H1 (cell line): ENCODE measurements at regions not wholly inside any gene's neighbourhood (a gene's known extent, or its start where the extent isn't known, plus 50 kb on each side); places are given as distances from the start of the nearest gene placed in this dataset.

Experiments
- CTCF ChIA-PET: fragments of 300-600 bp; sonication (Branson Sonifier 250); formaldehyde crosslinking; loops from one replicate; lab custom pipeline; 2021; ENCODE audit not compliant: partially characterized antibody; lab: Charles Lee
- POLR2A ChIA-PET: fragments of 300-600 bp; sonication (Branson Sonifier 250); formaldehyde crosslinking; loops from one replicate; lab custom pipeline; 2021; ENCODE audit warnings: inconsistent platforms; ENCODE audit not compliant: partially characterized antibody; lab: Charles Lee
- DNase-seq, 2 experiments: peaks; one replicate each; pipeline versions ENCODE4 v3.0.0 to v3.0.0-alpha.2; 2010 to 2022; ENCODE audit warnings: low spot score in 2 of 2, low read depth in 1 of 2, mixed read lengths in 1 of 2
- FAIRE-seq: peaks from 2 replicates; lab custom pipeline; 2011; peaks lifted over from hg19 to GRCh38; lab: Jason Lieb, UNC
- H2AFZ ChIP-seq: 2 replicates; pipeline ENCODE4 v1.8.1; 2012; ENCODE audit warnings: low read length, inconsistent platforms
- H2AK5ac ChIP-seq: 2 replicates; pipeline ENCODE4 v1.6.1; 2013; ENCODE audit warnings: low read depth, low read length
- H2BK120ac ChIP-seq: replicated peaks from 2 replicates; pipeline ENCODE3; 2013; ENCODE audit warnings: low read depth, low read length, inconsistent platforms
- H2BK12ac ChIP-seq: 2 replicates; pipeline ENCODE4 v1.6.1; 2013; ENCODE audit warnings: low read depth, low read length
- H2BK15ac ChIP-seq: 2 replicates; pipeline ENCODE4 v1.6.1; 2013; ENCODE audit warnings: low read length
- H2BK20ac ChIP-seq: 2 replicates; pipeline ENCODE4 v1.6.1; 2013; ENCODE audit warnings: low read length
- H2BK5ac ChIP-seq: 2 replicates; pipeline ENCODE4 v1.6.1; 2013; ENCODE audit warnings: low read depth, low read length
- H3K14ac ChIP-seq: 2 replicates; pipeline ENCODE4 v1.6.1; 2013; ENCODE audit warnings: inconsistent platforms; ENCODE audit not compliant: insufficient read length
- H3K18ac ChIP-seq: 2 replicates; pipeline ENCODE4 v1.6.1; 2013; ENCODE audit warnings: low read length; ENCODE audit errors: extremely low read depth
- H3K23ac ChIP-seq: 2 replicates; pipeline ENCODE4 v1.6.1; 2013; ENCODE audit warnings: inconsistent platforms; ENCODE audit not compliant: insufficient read length
- H3K23me2 ChIP-seq: 2 replicates; pipeline ENCODE4 v1.6.1; 2013; ENCODE audit warnings: low read depth, low read length
- H3K27ac ChIP-seq: 2 replicates; pipeline ENCODE4 v1.6.1; 2011; ENCODE audit warnings: low read depth, low read length, inconsistent platforms
- H3K27me3 ChIP-seq, 4 experiments: replicated peaks in 1 of 4; 1 replicate in 1 of 4; 2 replicates in 3 of 4; pipeline versions ENCODE4 v1.6.1 to v1.8.1; 2011 to 2013; ENCODE audit warnings: low read length in 3 of 4, mild to moderate bottlenecking in 3 of 4, inconsistent platforms in 2 of 4, mixed read lengths in 2 of 4, moderate library complexity in 1 of 4; ENCODE audit not compliant: control insufficient read depth in 3 of 4, insufficient read depth in 3 of 4; ENCODE audit errors: extremely low read depth in 1 of 4
- H3K36me3 ChIP-seq, 4 experiments: 2 replicates each; pipeline versions ENCODE4 v1.6.1 to v1.8.1; 2011 to 2013; ENCODE audit warnings: mild to moderate bottlenecking in 4 of 4, low read length in 3 of 4, moderate library complexity in 2 of 4, control low read depth in 1 of 4, inconsistent platforms in 1 of 4; ENCODE audit not compliant: insufficient read depth in 4 of 4, control insufficient read depth in 2 of 4
- H3K4ac ChIP-seq: replicated peaks from 2 replicates; pipeline ENCODE3; 2013; ENCODE audit warnings: low read length, low read depth, mixed read lengths, inconsistent platforms; ENCODE audit not compliant: insufficient read length
- H3K4me1 ChIP-seq, 4 experiments: replicated peaks in 1 of 4; 1 replicate in 1 of 4; 2 replicates in 3 of 4; pipeline versions ENCODE4 v1.6.1 to v1.8.1; 2011 to 2013; ENCODE audit warnings: low read length in 3 of 4, inconsistent platforms in 2 of 4, mixed read lengths in 1 of 4; ENCODE audit not compliant: insufficient read depth in 4 of 4, control insufficient read depth in 3 of 4
- H3K4me2 ChIP-seq, 2 experiments: 2 replicates each; pipeline versions ENCODE4 v1.6.1 to v1.8.1; 2011 to 2013; ENCODE audit warnings: low read depth in 2 of 2, low read length in 2 of 2, control low read depth in 1 of 2, inconsistent platforms in 1 of 2, mild to moderate bottlenecking in 1 of 2; ENCODE audit not compliant: insufficient read depth in 1 of 2
- H3K4me3 ChIP-seq, 4 experiments: fragments of 200-600, 300-600 bp in 1 of 4; sonication (generic), shearing (Covaris generic), sonication (Bioruptor Twin) in 1 of 4; 2 replicates each; pipeline versions ENCODE4 v1.5.1 to v1.8.1; 2011 to 2016; ENCODE audit warnings: low read length in 4 of 4, low read depth in 3 of 4, control low read depth in 2 of 4, inconsistent platforms in 2 of 4, mild to moderate bottlenecking in 2 of 4, mixed read lengths in 1 of 4, moderate library complexity in 1 of 4; ENCODE audit not compliant: insufficient read depth in 2 of 4; ENCODE audit errors: extremely low read depth in 1 of 4
- H3K56ac ChIP-seq: replicated peaks from 2 replicates; pipeline ENCODE3; 2013; ENCODE audit warnings: low read depth, mild to moderate bottlenecking, mixed read lengths, low read length, inconsistent platforms; ENCODE audit not compliant: insufficient read length
- H3K79me1 ChIP-seq: 2 replicates; pipeline ENCODE4 v1.6.1; 2013; ENCODE audit warnings: low read depth, low read length, control low read depth
- H3K79me2 ChIP-seq, 2 experiments: 2 replicates each; pipeline versions ENCODE4 v1.6.1 to v1.8.1; 2012 to 2013; ENCODE audit warnings: low read length in 2 of 2, mild to moderate bottlenecking in 2 of 2, inconsistent platforms in 1 of 2; ENCODE audit not compliant: insufficient read depth in 2 of 2, control insufficient read depth in 1 of 2
- H3K9ac ChIP-seq, 4 experiments: replicated peaks in 1 of 4; 1 replicate in 1 of 4; 2 replicates in 3 of 4; pipeline versions ENCODE4 v1.6.1 to v1.8.1; 2011 to 2013; ENCODE audit warnings: low read depth in 3 of 4, low read length in 3 of 4, control low read depth in 2 of 4, mild to moderate bottlenecking in 2 of 4, moderate library complexity in 2 of 4, inconsistent platforms in 1 of 4; ENCODE audit errors: extremely low read depth in 1 of 4
- H3K9me3 ChIP-seq, 2 experiments: 2 replicates each; pipeline versions ENCODE4 v1.6.1 to v1.8.1; 2012 to 2013; ENCODE audit warnings: mild to moderate bottlenecking in 2 of 2, moderate library complexity in 2 of 2, control low read depth in 1 of 2, inconsistent platforms in 1 of 2, low read depth in 1 of 2, low read length in 1 of 2, mixed read lengths in 1 of 2; ENCODE audit not compliant: insufficient read depth in 2 of 2
- H4K20me1 ChIP-seq, 2 experiments: replicated peaks in 1 of 2; 2 replicates each; pipeline versions ENCODE3 to v1.8.1; 2011 to 2013; ENCODE audit warnings: inconsistent platforms in 2 of 2, low read length in 2 of 2, mild to moderate bottlenecking in 1 of 2; ENCODE audit not compliant: insufficient read depth in 2 of 2, control insufficient read depth in 1 of 2
- H4K5ac ChIP-seq: 2 replicates; pipeline ENCODE4 v1.6.1; 2013; ENCODE audit warnings: low read length, low read depth, mixed read lengths, inconsistent platforms; ENCODE audit not compliant: insufficient read length
- H4K8ac ChIP-seq: 2 replicates; pipeline ENCODE4 v1.8.0; 2013; ENCODE audit warnings: mild to moderate bottlenecking, moderate library complexity, low read length, inconsistent platforms; ENCODE audit not compliant: insufficient read depth; ENCODE audit errors: extremely low read depth
- H4K91ac ChIP-seq: replicated peaks from 2 replicates; pipeline ENCODE3; 2013; ENCODE audit warnings: low read length, mixed read lengths, inconsistent platforms; ENCODE audit not compliant: insufficient read length
- JUN ChIP-seq: IDR thresholded peaks from 2 replicates; pipeline ENCODE4 v1.6.1; 2011; ENCODE audit warnings: low read depth, mild to moderate bottlenecking, improper control_type of control experiment, low read length
- KDM1A ChIP-seq: fragments of 200-600, 300-600 bp; sonication (generic); IDR thresholded peaks from 2 replicates; pipeline ENCODE4 v1.7.1; 2016; ENCODE audit warnings: mild to moderate bottlenecking, low read length, borderline replicate concordance
- POLR2A ChIP-seq, 2 experiments: IDR thresholded peaks; 1 replicate in 1 of 2; 2 replicates in 1 of 2; pipeline ENCODE4 v1.6.1; 2011; ENCODE audit warnings: low read depth in 2 of 2, low read length in 2 of 2, mild to moderate bottlenecking in 2 of 2; ENCODE audit errors: control extremely low read depth in 1 of 2
- POLR2AphosphoS5 ChIP-seq: IDR thresholded peaks from 2 replicates; pipeline ENCODE4 v1.6.1; 2011; ENCODE audit warnings: low read depth, low read length
- POU5F1 ChIP-seq: IDR thresholded peaks from 2 replicates; pipeline ENCODE4 v1.6.1; 2011; ENCODE audit warnings: low read depth, mild to moderate bottlenecking, low read length, moderate library complexity
- ZNF274 ChIP-seq: IDR thresholded peaks from 2 replicates; pipeline ENCODE4 v1.7.0; 2012; ENCODE audit warnings: low read length, borderline replicate concordance; ENCODE audit errors: extremely low read depth
- WGBS, 2 experiments: shearing (Covaris generic) in 1 of 2; methylation state at CpG; one replicate each; pipeline versions ENCODE4 v1.1.6 to v1.1.7; 2013 to 2015; ENCODE audit warnings: low lambda C conversion rate in 2 of 2, mixed read lengths in 2 of 2, inconsistent platforms in 1 of 2, low coverage in 1 of 2, missing lambda C conversion rate in 1 of 2; ENCODE audit not compliant: insufficient replicate concordance in 2 of 2, insufficient coverage in 1 of 2, insufficient read length in 1 of 2; ENCODE audit errors: extremely low coverage in 1 of 2, missing lambda C conversion rate in 1 of 2; 5-methylcytosine and 5-hydroxymethylcytosine counted together

GRCh38 chr7:130909881-130910672 is 176.1 kb upstream of the KLF14 start:
- H3K79me2 ChIP-seq = no peaks in the 10 kb centered on the region
- H3K36me3 ChIP-seq = no peaks in the 10 kb centered on the region
- H3K23ac ChIP-seq = no peak overlapping the region
- peak overlapping the region; percentile 51 to 67; a peak in 2 of 4 replicates for H3K4me2 ChIP-seq
- ChIA-PET POLR2A (interaction anchor here (0.7 to 1.7 kb wide), 6 partner anchors 11 to 104 kb away, joined by 3 to 7 read pairs (median 3); no protein-coding TSS in a partner anchor), CTCF (interaction anchor here (1.0 to 1.9 kb wide), 3 partner anchors 11 to 35 kb away, joined by 3 to 7 read pairs (median 3); no protein-coding TSS in a partner anchor)
- H4K91ac ChIP-seq = peak overlapping the region; percentile 8
- no peaks in the 10 kb centered on the region for H3K79me1 ChIP-seq
- no peaks in the 10 kb centered on the region for H3K27me3 ChIP-seq
- 87% methylated on average over 9 of the region's 9 CpGs; no CpG with 5 or more reads in 1 of the 2 experiments for WGBS, 2 experiments
- no peak overlapping the region for H4K5ac ChIP-seq
- H3K4me1 ChIP-seq = peaks cover 8 to 40% (median 29%) of the 10 kb centered on the region in 4 experiments
- H2AK5ac ChIP-seq = peak overlapping the region; percentile 53
- H3K4ac ChIP-seq = no peak overlapping the region
- no peaks in the 10 kb centered on the region for H3K23me2 ChIP-seq
- peak overlapping the region in 1 of 4 experiments; percentile 34; a peak in 1 of 8 replicates for H3K4me3 ChIP-seq
- peak overlapping the region; percentile 25 for H2BK120ac ChIP-seq
- H2BK5ac ChIP-seq = 0 out of 2 replicates have a peak overlapping the region, but pooled peaks have one; percentile 17
- H3K56ac ChIP-seq = no peak overlapping the region
- H2BK15ac ChIP-seq = 0 out of 2 replicates have a peak overlapping the region, but pooled peaks have one; percentile 20
- H4K20me1 ChIP-seq = no peaks in the 10 kb centered on the region
- H2AFZ ChIP-seq = no peak overlapping the region
- H3K9me3 ChIP-seq = no peaks in the 10 kb centered on the region
- 0 out of 2 replicates have a peak overlapping the region, but pooled peaks have one; percentile 5 for H3K18ac ChIP-seq
- TF ChIP-seq POLR2AphosphoS5 (no peak), ZNF274 (no peak), JUN (no peak), POLR2A (IDR thresholded peaks at IDR 0.05; ENCODE audit: control extremely low read depth in 1 of 2, low read depth in 2 of 2, low read length in 2 of 2) (no peak), KDM1A (no peak), POU5F1 (no peak)
- 0 out of 2 replicates have a peak overlapping the region, but pooled peaks have one; percentile 16 for H2BK20ac ChIP-seq
- DNase-seq = no peak
- peak overlapping the region; percentile 71 for H2BK12ac ChIP-seq
- H3K27ac ChIP-seq = no peak overlapping the region
- FAIRE-seq = no peak
- H4K8ac ChIP-seq = no peak overlapping the region
- H3K14ac ChIP-seq = no peak overlapping the region
- no peak overlapping the region for H3K9ac ChIP-seq
